ENCODE measurements at regions not wholly inside any gene's neighbourhood (a gene's known extent, or its start where the extent isn't known, plus 50 kb on each side); places are given as distances from the start of the nearest gene placed in this dataset.

DNA sequence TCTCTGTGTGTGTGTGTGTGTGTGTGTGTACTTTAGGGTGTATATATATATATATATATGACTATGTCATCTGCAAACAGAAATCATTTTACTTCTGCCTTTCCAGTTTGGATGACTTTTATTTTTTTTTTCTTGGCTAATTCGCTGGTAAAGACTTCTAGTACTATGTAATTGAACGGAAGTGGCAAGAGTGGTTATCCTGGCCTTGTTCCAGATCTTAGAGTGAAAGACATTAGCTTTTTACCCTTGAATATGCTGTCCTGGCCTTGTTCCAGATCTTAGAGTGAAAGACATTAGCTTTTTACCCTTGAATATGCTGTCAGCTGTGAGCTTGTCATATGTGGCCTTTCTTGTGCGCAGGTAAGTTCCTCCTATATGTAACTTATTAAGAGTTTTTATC, 72.7 kb upstream of the MYOCD start:
- intact Hi-C loops (cut with micrococcal nuclease) = no loop called here
- POLR2A ChIA-PET = no interaction called here

DNA sequence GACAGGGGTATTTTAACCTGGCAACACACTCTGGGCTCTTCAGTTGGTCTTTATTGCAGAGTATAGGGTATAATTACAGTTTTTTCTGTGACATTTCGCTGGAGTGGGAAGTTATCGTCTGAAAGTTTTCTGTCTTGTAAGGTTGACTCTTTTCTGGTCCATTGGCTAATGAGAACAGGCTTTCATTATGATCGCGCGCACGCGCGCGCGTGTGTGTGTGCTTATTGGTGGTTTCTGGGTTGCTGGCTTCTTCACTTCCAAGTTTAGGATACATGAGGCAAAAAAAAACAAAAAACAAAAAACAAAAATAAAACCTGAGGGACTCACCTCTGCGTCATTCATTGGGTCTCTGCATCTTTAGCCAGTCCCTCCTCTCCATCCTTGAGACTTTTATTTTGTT, 68.7 kb upstream of the MYOCD start:
- H3K4me3 Mint-ChIP-seq = no peak overlapping the region
- no peak overlapping the region for H3K27ac Mint-ChIP-seq
- no peaks in the 10 kb centered on the region for H3K4me1 Mint-ChIP-seq (ENCODE audit: low read depth)
- H3K36me3 Mint-ChIP-seq = no peaks in the 10 kb centered on the region
- no peaks in the 10 kb centered on the region for H3K9me3 Mint-ChIP-seq
- no peaks in the 10 kb centered on the region for H3K27me3 Mint-ChIP-seq
- ChIA-PET CTCF (no interaction called here), POLR2A (no interaction called here)
- no peak for DNase-seq
- intact Hi-C loops (cut with micrococcal nuclease) = no loop called here

More for the DNA sequence above, 72.7 kb upstream of the MYOCD start:
- DNase-seq = no peak
- Mint-ChIP-seq H3K27me3 (no peaks in the 10 kb centered on the region), H3K9me3 (peaks cover 11% of the 10 kb centered on the region), H3K4me3 (no peak overlapping the region), H3K4me1 (ENCODE audit: low read depth) (no peaks in the 10 kb centered on the region), H3K36me3 (no peaks in the 10 kb centered on the region), H3K27ac (no peak overlapping the region)
- CTCF ChIA-PET = no interaction called here

DNA sequence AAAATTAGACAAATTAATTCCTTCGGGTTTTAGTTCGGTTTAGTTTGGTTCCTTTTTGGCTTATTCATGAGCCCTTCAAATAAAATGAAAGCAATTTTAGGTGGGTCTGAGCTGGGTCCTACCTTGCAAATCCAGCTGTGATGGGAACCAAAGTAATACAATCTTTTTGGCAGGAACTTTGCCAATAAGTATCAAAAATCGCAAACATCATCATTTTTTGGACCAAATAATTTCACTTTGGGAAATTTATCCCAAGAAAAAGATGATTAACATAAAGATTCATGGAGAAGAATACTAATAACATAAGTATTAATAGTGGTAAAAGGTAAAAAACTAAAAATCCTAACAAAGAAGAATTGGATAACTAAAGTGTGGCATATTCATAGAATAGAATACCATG, 67.8 kb upstream of the MYOCD start:
- H3K9me3 Mint-ChIP-seq = no peaks in the 10 kb centered on the region
- ChIA-PET CTCF (no interaction called here), POLR2A (no interaction called here)
- no peaks in the 10 kb centered on the region for H3K27me3 Mint-ChIP-seq
- DNase-seq = no peak
- no peak overlapping the region for H3K27ac Mint-ChIP-seq
- intact Hi-C loops (cut with micrococcal nuclease) = no loop called here
- no peaks in the 10 kb centered on the region for H3K36me3 Mint-ChIP-seq
- no peak overlapping the region for H3K4me3 Mint-ChIP-seq
- no peaks in the 10 kb centered on the region for H3K4me1 Mint-ChIP-seq (ENCODE audit: low read depth)

DNA sequence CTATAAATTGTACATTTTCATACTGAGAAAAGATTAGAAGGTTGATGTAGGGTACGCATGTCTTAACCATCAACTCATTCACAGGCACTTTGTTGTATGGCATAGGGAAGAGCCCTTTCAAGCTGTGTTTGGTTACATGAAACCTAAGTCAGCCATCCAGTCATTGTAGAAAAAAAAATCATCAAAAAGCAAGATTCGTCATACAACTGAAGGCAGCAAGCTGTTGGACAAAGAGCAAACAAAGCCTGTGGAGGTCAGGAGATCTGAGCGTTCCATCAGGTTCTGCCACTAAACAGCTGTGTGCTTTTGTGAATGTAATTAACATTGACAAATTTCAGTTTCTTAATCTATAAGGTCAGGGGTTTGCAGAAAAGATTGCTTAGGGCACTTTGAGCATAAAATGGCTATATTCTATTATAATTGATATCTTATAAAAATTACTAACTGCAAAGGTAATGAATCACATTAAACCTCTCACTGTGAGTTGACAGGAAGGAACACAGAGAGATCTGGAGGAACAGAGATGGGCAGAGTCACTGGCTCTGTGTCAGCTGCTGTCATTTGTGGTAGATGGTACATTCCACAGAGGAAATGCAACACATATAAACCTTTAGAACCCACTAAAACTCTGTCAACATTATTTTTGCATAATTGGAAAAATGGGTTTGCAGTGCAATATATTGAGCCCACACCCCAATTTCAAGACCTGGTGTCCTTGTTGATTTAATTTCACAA, 66.3 kb upstream of the MYOCD start:
- CTCF ChIA-PET = no interaction called here

DNA sequence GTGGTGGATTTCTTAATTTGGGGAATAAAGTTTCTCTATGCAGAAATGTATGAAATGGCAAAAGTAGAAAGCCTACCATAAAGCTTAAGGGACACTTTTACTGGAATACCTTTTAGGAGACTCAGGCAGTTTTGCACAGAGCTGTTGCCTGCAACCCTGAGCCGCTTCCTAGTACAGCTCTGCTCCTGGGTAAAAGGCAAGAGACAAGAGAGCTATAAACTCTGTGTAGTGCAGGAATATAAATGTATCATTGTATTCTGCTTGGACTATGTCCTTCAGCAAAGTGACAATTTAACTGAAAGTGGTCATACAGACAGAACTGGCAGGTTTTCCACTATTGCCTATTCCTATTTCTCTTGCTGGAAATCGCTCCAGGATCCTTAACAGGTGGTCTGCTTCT, 65.3 kb upstream of the MYOCD start:
- ChIA-PET POLR2A (no interaction called here), CTCF (no interaction called here)
- H3K4me3 Mint-ChIP-seq = no peak overlapping the region
- H3K27ac Mint-ChIP-seq = no peak overlapping the region
- intact Hi-C loops (cut with micrococcal nuclease) = no loop called here
- no peak for DNase-seq
- no peaks in the 10 kb centered on the region for H3K36me3 Mint-ChIP-seq
- H3K9me3 Mint-ChIP-seq = no peaks in the 10 kb centered on the region
- no peaks in the 10 kb centered on the region for H3K27me3 Mint-ChIP-seq
- H3K4me1 Mint-ChIP-seq (ENCODE audit: low read depth) = no peaks in the 10 kb centered on the region

More for the DNA sequence above, 66.3 kb upstream of the MYOCD start:
- no peaks in the 10 kb centered on the region for H3K27me3 Mint-ChIP-seq
- POLR2A ChIA-PET = no interaction called here
- no peak for DNase-seq
- H3K27ac Mint-ChIP-seq = no peak overlapping the region
- no peaks in the 10 kb centered on the region for H3K9me3 Mint-ChIP-seq
- no peaks in the 10 kb centered on the region for H3K36me3 Mint-ChIP-seq
- no peaks in the 10 kb centered on the region for H3K4me1 Mint-ChIP-seq (ENCODE audit: low read depth)
- intact Hi-C loops (cut with micrococcal nuclease) = no loop called here
- no peak overlapping the region for H3K4me3 Mint-ChIP-seq

DNA sequence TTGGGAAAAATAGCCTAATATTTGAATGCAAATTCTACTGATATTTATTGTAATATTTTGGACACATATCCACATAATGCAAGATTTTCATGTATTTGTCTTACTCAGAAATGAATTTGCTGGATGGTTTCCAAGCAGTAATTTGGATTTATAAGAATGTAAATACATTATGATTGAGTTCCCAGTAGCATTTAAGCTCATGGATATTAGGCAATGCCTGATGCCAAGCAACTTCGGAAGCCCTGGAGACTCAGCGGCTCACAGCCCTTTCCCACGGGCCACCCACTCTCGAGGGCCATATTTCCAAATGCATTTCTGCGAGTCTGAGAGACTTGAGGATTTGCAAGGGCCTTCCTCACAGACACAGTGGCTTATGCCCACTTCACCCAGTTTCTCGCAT, 62.1 kb upstream of the MYOCD start:
- ChIA-PET POLR2A (no interaction called here), CTCF (no interaction called here)
- Mint-ChIP-seq H3K27me3 (no peaks in the 10 kb centered on the region), H3K36me3 (no peaks in the 10 kb centered on the region), H3K4me1 (ENCODE audit: low read depth) (no peaks in the 10 kb centered on the region), H3K27ac (no peak overlapping the region), H3K4me3 (no peak overlapping the region), H3K9me3 (peaks cover 3% of the 10 kb centered on the region)
- intact Hi-C loops (cut with micrococcal nuclease) = no loop called here
- no peak for DNase-seq

DNA sequence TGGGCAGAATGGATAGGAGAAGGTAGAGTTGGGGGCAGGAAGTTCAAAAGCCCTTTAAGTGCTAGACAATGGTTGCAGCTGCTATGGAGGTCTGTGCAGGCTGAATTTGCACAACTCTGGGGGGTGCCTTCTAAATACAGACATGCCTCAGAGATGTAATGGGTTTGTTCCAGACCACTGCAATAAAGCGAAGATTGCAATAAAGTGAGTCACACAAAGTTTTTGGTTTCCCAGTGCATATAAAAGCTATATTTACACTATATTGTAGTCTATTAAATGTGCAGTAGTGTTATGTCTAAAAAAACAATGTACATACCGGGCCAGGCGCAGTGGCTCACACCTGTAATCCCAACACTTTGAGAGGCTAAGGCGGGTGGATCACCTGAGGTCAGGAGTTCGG, 60.5 kb upstream of the MYOCD start:
- H3K27ac Mint-ChIP-seq = no peak overlapping the region
- ChIA-PET POLR2A (no interaction called here), CTCF (no interaction called here)
- H3K36me3 Mint-ChIP-seq = no peaks in the 10 kb centered on the region
- H3K4me3 Mint-ChIP-seq = no peak overlapping the region
- no peaks in the 10 kb centered on the region for H3K27me3 Mint-ChIP-seq
- no peak for DNase-seq
- peaks cover 5% of the 10 kb centered on the region for H3K9me3 Mint-ChIP-seq
- no peaks in the 10 kb centered on the region for H3K4me1 Mint-ChIP-seq (ENCODE audit: low read depth)
- intact Hi-C loops (cut with micrococcal nuclease) = no loop called here

DNA sequence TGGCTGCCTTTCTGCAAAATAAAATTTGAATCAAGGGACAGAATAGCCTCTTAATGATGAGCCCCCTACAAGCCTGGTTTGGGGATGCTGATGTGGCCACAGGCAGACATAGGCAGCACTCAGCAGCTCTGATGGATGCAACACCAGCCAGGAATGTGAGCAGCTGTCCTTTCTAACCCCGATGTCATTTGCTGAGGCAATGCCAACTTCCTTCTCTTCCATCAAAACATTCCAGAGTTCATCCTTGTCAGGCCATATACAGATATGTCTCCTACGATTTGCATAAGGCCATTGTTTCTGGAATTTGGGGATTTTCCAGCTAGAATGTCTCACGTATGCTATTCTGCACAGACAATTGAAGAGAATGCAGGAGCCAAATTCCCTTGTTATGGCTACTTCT, 52.1 kb upstream of the MYOCD start:
- CTCF ChIA-PET = no interaction called here
- Mint-ChIP-seq H3K27ac (no peak overlapping the region), H3K27me3 (no peaks in the 10 kb centered on the region), H3K4me1 (ENCODE audit: low read depth) (no peaks in the 10 kb centered on the region), H3K36me3 (no peaks in the 10 kb centered on the region), H3K9me3 (peaks cover 1% of the 10 kb centered on the region), H3K4me3 (no peak overlapping the region)
- POLR2A ChIA-PET = no interaction called here
- intact Hi-C loops (cut with micrococcal nuclease) = no loop called here
- no peak for DNase-seq

Measured in activated CD4-positive, alpha-beta memory T cell treated with anti-CD3 and anti-CD28 coated beads for 36 hours (primary cell).